ENCODE measurements at regions not wholly inside any gene's neighbourhood (a gene's known extent, or its start where the extent isn't known, plus 50 kb on each side); places are given as distances from the start of the nearest gene placed in this dataset.
A peak's percentile ranks its signal among the peaks of the same experiment; 100 is the strongest.

DNA sequence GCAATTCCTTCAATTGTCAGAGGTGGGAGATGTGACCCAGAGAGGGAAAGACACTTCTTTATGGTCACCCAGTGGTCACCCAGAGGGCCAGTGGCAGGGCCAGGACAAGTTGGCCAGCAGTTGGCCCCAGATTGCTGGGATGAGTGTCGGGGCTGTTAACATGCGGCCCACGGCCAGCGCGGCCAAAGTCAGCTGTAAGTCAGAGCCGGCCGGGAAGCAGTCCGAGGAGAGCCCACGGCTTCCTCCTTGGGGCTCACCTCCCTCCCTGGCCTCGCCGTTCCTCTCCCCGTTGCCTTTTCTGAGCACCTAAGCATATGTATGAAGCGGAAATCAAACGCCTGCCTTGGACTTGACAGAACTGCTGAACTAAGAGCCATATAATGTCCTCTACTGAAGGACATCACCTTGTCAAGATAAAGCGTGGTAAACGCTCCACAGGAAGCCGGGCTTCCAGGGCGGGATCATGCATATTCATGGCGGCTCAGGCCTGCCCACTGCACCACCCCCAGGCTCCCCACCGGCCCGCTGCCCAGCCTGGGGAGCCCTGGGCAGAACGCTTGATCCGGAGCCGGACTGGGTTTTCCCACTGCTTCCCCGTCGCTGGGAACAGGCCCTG lies 245.4 kb upstream of the POU3F1 start:
- H3F3A ChIP-seq (replicated peaks; ENCODE audit: low read depth), result no peaks in the 10 kb centered on the region
- peaks cover 28% of the 10 kb centered on the region for H3K4me1 ChIP-seq (ENCODE audit: insufficient read depth)
- Mint-ChIP-seq H3K27ac (no peak overlapping the region), H3K27me3 (ENCODE audit: insufficient read depth, low read depth, poor library complexity) (peaks cover 9% of the 10 kb centered on the region), H3K9me3 (peaks cover 10% of the 10 kb centered on the region; the same call in 2 of the 3 replicates), H3K36me3 (ENCODE audit: low read depth) (peaks cover 13% of the 10 kb centered on the region), H3K4me3 (peak overlapping the region; percentile 35; the same call in 1 of the 3 replicates), H3K4me1 (peaks cover 31% of the 10 kb centered on the region)
- H3K9me2 ChIP-seq (ENCODE audit: insufficient read depth), result no peaks in the 10 kb centered on the region
- no peaks in the 10 kb centered on the region for H4K20me1 ChIP-seq (replicated peaks; ENCODE audit: insufficient read depth)
- peak overlapping the region; percentile 36; the same call in 1 of the 2 replicates for H3K27ac ChIP-seq (ENCODE audit: low read depth)
- DNase-seq (ENCODE audit: low spot score) (peak; percentile 75), ATAC-seq (peak; percentile 98)
- H2AFZ ChIP-seq, result peak overlapping the region; percentile 86
- H3K4me2 ChIP-seq, result peak overlapping the region; percentile 72
- TF ChIP-seq EZH2 (IDR thresholded peaks at IDR 0.05; ENCODE audit: low read depth, unreplicated experiment), result no peak
- 0 out of 2 replicates have a peak, but pooled peaks have one; percentile 6 for TF ChIP-seq CREB1 (CRISPR knock-in tag; IDR thresholded peaks at IDR 0.05; ENCODE audit: low read depth)
- no peak for TF ChIP-seq REST (IDR thresholded peaks at IDR 0.05; ENCODE audit: unreplicated experiment)
- H3K27me3 ChIP-seq (ENCODE audit: insufficient read depth), result no peaks in the 10 kb centered on the region
- no peaks in the 10 kb centered on the region for H3K36me3 ChIP-seq (ENCODE audit: insufficient read depth)
- H3K4me3 ChIP-seq, result peak overlapping the region; percentile 35; the same call in 1 of the 2 replicates
- no peaks in the 10 kb centered on the region for H3K79me2 ChIP-seq (replicated peaks; ENCODE audit: insufficient read depth)

GRCh38 chr1:38291336-38291735 lies 244.7 kb upstream of the POU3F1 start:
- 0 out of 2 replicates have a peak overlapping the region, but pooled peaks have one; percentile 46 for H3K27ac Mint-ChIP-seq
- ATAC-seq (peak; percentile 11; the same call in 2 of the 3 replicates), DNase-seq (ENCODE audit: low spot score) (no peak)
- H3F3A ChIP-seq (replicated peaks; ENCODE audit: low read depth), result no peaks in the 10 kb centered on the region
- H3K9me3 Mint-ChIP-seq, result peaks cover 10% of the 10 kb centered on the region; the same call in 2 of the 3 replicates
- H3K4me3 ChIP-seq, result 0 out of 2 replicates have a peak overlapping the region, but pooled peaks have one; percentile 35
- H3K9me2 ChIP-seq (ENCODE audit: insufficient read depth), result no peaks in the 10 kb centered on the region
- peaks cover 13% of the 10 kb centered on the region for H3K36me3 Mint-ChIP-seq (ENCODE audit: low read depth)
- H3K27me3 Mint-ChIP-seq (ENCODE audit: insufficient read depth, low read depth, poor library complexity), result peaks cover 4% of the 10 kb centered on the region
- no peak overlapping the region for H3K4me3 Mint-ChIP-seq
- no peaks in the 10 kb centered on the region for H3K36me3 ChIP-seq (ENCODE audit: insufficient read depth)
- H3K4me1 Mint-ChIP-seq, result peaks cover 37% of the 10 kb centered on the region
- peak overlapping the region; percentile 72 for H3K4me2 ChIP-seq
- H4K20me1 ChIP-seq (replicated peaks; ENCODE audit: insufficient read depth), result no peaks in the 10 kb centered on the region
- no peaks in the 10 kb centered on the region for H3K79me2 ChIP-seq (replicated peaks; ENCODE audit: insufficient read depth)
- peak overlapping the region; percentile 86 for H2AFZ ChIP-seq
- H3K27ac ChIP-seq (ENCODE audit: low read depth), result no peak overlapping the region
- peaks cover 30% of the 10 kb centered on the region for H3K4me1 ChIP-seq (ENCODE audit: insufficient read depth)
- no peaks in the 10 kb centered on the region for H3K27me3 ChIP-seq (ENCODE audit: insufficient read depth)
- TF ChIP-seq EZH2phosphoT487 (IDR thresholded peaks at IDR 0.05; ENCODE audit: unreplicated experiment), result no peak
- TF ChIP-seq STAT1 (IDR thresholded peaks at IDR 0.05; ENCODE audit: unreplicated experiment), result no peak
- no peak for TF ChIP-seq EZH2 (IDR thresholded peaks at IDR 0.05; ENCODE audit: low read depth, unreplicated experiment)
- TF ChIP-seq, protein P1, sequence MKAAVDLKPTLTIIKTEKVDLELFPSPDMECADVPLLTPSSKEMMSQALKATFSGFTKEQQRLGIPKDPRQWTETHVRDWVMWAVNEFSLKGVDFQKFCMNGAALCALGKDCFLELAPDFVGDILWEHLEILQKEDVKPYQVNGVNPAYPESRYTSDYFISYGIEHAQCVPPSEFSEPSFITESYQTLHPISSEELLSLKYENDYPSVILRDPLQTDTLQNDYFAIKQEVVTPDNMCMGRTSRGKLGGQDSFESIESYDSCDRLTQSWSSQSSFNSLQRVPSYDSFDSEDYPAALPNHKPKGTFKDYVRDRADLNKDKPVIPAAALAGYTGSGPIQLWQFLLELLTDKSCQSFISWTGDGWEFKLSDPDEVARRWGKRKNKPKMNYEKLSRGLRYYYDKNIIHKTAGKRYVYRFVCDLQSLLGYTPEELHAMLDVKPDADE (IDR thresholded peaks at IDR 0.05), result no peak
- no peak for TF ChIP-seq JUNB (IDR thresholded peaks at IDR 0.05; ENCODE audit: unreplicated experiment)
- TF ChIP-seq POLR2AphosphoS5 (IDR thresholded peaks at IDR 0.05; ENCODE audit: low read depth), result no peak
- TF ChIP-seq ZNF114 (CRISPR knock-in tag; IDR thresholded peaks at IDR 0.05), result no peak
- no peak for TF ChIP-seq ZNF462 (CRISPR knock-in tag; IDR thresholded peaks at IDR 0.05)
- no peak for TF ChIP-seq CREB1 (CRISPR knock-in tag; IDR thresholded peaks at IDR 0.05; ENCODE audit: low read depth)

Measured in GM23338 (cell line).